ENCODE measurements at regions not wholly inside any gene's neighbourhood (a gene's known extent, or its start where the extent isn't known, plus 50 kb on each side); places are given as distances from the start of the nearest gene placed in this dataset.

- BruUV-seq (replicated peaks): no TSS peak
- H3K4me1 ChIP-seq (ENCODE audit: insufficient read depth, low read length, poor library complexity, severe bottlenecking): no peaks in the 10 kb centered on the region
- no peak for DNase-seq (ENCODE audit: low spot score)
- CTCF ChIA-PET: interaction anchor here (0.7 kb wide), 1 partner anchor 58 kb away, joined by 3 read pairs; no protein-coding TSS in a partner anchor
- H3K9me3 ChIP-seq (ENCODE audit: low read depth, low read length, poor library complexity, severe bottlenecking): no peaks in the 10 kb centered on the region
- TF ChIP-seq EZH2 (IDR thresholded peaks at IDR 0.05; ENCODE audit: borderline replicate concordance, low read depth, low read length, poor library complexity, severe bottlenecking) (no peak), CTCF (conservative IDR thresholded peaks at IDR 0.05; ENCODE audit: low read depth, low read length) (no peak)
- no peak overlapping the region for H3K27ac ChIP-seq (ENCODE audit: low read depth, low read length, poor library complexity, severe bottlenecking)
- H3K27me3 ChIP-seq (replicated peaks; ENCODE audit: insufficient read depth, low read depth, low read length, poor library complexity): peaks cover 70% of the 10 kb centered on the region
- intact Hi-C loops (cut with micrococcal nuclease; ENCODE audit: unreplicated experiment): no loop called here
- no peak overlapping the region for H3K4me3 ChIP-seq (ENCODE audit: low read depth, low read length, poor library complexity, severe bottlenecking)
- POLR2A ChIA-PET (ENCODE audit: low non-redundant PET): no interaction called here
- no peaks in the 10 kb centered on the region for H3K36me3 ChIP-seq (ENCODE audit: insufficient read depth, low read length, poor library complexity, severe bottlenecking)
These were observed 105.9 kb upstream of the KCNK2 start for GRCh38 chr1:214976665-214977064.

DNA sequence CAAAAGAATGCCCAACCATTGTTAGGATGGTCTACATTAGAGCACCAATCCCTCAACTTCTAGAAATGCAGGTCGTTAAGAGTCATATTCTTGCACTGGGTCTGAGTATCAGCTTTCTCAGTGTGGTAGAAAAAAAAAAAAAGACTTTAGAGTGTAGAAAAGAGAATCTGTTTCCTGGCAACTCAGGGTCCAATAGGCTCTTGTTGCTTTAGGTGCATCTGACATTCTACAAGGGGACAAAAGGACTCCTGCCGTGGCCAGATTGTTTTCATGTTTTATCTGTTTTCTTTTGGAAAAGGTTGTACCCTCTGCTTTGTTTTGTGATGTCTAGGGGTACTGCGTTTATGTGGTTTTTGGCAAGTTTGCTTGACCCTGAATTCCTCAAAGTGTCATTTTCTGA is 105.4 kb upstream of the KCNK2 start:
- intact Hi-C loops (cut with micrococcal nuclease; ENCODE audit: unreplicated experiment): no loop called here
- CTCF ChIA-PET: interaction anchor here (0.7 kb wide), 1 partner anchor 58 kb away, joined by 3 read pairs; no protein-coding TSS in a partner anchor
- TF ChIP-seq EZH2 (IDR thresholded peaks at IDR 0.05; ENCODE audit: borderline replicate concordance, low read depth, low read length, poor library complexity, severe bottlenecking): no peak
- TF ChIP-seq CTCF (conservative IDR thresholded peaks at IDR 0.05; ENCODE audit: low read depth, low read length): no peak

DNA sequence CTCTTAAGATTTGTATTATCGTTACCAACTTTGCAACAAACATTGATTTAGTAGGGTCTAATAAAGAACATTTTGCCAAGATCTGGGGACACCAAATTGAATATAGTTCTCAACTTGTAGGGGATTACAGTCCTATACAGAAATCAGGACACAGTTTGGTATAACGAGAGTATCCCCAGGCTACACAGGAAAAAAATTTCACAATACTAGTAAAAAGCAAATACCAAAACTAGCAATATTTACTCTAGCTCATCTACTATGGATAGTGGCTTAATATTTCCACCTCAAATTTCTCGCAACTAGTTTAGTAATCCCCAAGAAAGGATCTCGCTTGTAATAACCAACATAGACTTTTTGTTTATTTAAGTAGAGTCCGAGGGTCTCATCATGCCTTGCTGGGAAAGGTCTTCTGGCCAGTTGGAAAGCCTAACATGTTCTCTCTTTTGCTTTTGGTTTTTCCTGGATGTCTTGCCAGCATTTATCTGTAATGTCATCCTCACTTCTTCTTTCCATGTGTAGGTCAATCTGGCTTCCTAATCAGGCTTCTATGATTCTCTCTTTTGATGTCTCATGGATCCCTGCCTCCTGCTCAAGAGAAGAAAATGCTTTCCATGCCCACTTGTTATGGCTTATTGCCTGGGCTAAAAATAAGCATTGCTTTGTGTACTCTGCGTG is 104.7 kb upstream of the KCNK2 start:
- BruUV-seq (replicated peaks): no TSS peak
- H3K27ac ChIP-seq (ENCODE audit: low read depth, low read length, poor library complexity, severe bottlenecking): no peak overlapping the region
- peaks cover 67% of the 10 kb centered on the region for H3K27me3 ChIP-seq (replicated peaks; ENCODE audit: insufficient read depth, low read depth, low read length, poor library complexity)
- no peaks in the 10 kb centered on the region for H3K9me3 ChIP-seq (ENCODE audit: low read depth, low read length, poor library complexity, severe bottlenecking)
- intact Hi-C loops (cut with micrococcal nuclease; ENCODE audit: unreplicated experiment): no loop called here
- CTCF ChIA-PET: no interaction called here
- POLR2A ChIA-PET (ENCODE audit: low non-redundant PET): no interaction called here
- DNase-seq (ENCODE audit: low spot score): no peak
- H3K4me1 ChIP-seq (ENCODE audit: insufficient read depth, low read length, poor library complexity, severe bottlenecking): no peaks in the 10 kb centered on the region
- TF ChIP-seq CTCF (conservative IDR thresholded peaks at IDR 0.05; ENCODE audit: low read depth, low read length): no peak
- TF ChIP-seq EZH2 (IDR thresholded peaks at IDR 0.05; ENCODE audit: borderline replicate concordance, low read depth, low read length, poor library complexity, severe bottlenecking): no peak
- H3K36me3 ChIP-seq (ENCODE audit: insufficient read depth, low read length, poor library complexity, severe bottlenecking): no peaks in the 10 kb centered on the region
- H3K4me3 ChIP-seq (ENCODE audit: low read depth, low read length, poor library complexity, severe bottlenecking): no peak overlapping the region

More for the DNA sequence above, 105.4 kb upstream of the KCNK2 start:
- no peaks in the 10 kb centered on the region for H3K9me3 ChIP-seq (ENCODE audit: low read depth, low read length, poor library complexity, severe bottlenecking)
- no peaks in the 10 kb centered on the region for H3K4me1 ChIP-seq (ENCODE audit: insufficient read depth, low read length, poor library complexity, severe bottlenecking)
- no peak overlapping the region for H3K27ac ChIP-seq (ENCODE audit: low read depth, low read length, poor library complexity, severe bottlenecking)
- no peak for DNase-seq (ENCODE audit: low spot score)
- no peaks in the 10 kb centered on the region for H3K36me3 ChIP-seq (ENCODE audit: insufficient read depth, low read length, poor library complexity, severe bottlenecking)
- H3K27me3 ChIP-seq (replicated peaks; ENCODE audit: insufficient read depth, low read depth, low read length, poor library complexity): peaks cover 70% of the 10 kb centered on the region
- POLR2A ChIA-PET (ENCODE audit: low non-redundant PET): no interaction called here
- BruUV-seq (replicated peaks): no TSS peak
- H3K4me3 ChIP-seq (ENCODE audit: low read depth, low read length, poor library complexity, severe bottlenecking): no peak overlapping the region
